H9 (cell line): ENCODE measurements at regions not wholly inside any gene's neighbourhood (a gene's known extent, or its start where the extent isn't known, plus 50 kb on each side); places are given as distances from the start of the nearest gene placed in this dataset.

Experiments used
- DNase-seq: peaks from one replicate; pipeline ENCODE4 v3.0.0-alpha.2; 2017
- H2AFZ ChIP-seq: one replicate; pipeline ENCODE4 v1.6.1; 2013; ENCODE audit warnings: mild to moderate bottlenecking, low read length, control low read depth, moderate library complexity
- H2AK5ac ChIP-seq: 2 replicates; pipeline ENCODE4 v1.6.1; 2013; ENCODE audit warnings: low read length, control low read depth, mixed read lengths; ENCODE audit not compliant: insufficient read length
- H2BK120ac ChIP-seq: one replicate; pipeline ENCODE4 v1.6.1; 2013; ENCODE audit warnings: low read depth, mild to moderate bottlenecking, low read length, control low read depth, inconsistent platforms; ENCODE audit not compliant: poor library complexity, severe bottlenecking
- H2BK12ac ChIP-seq: 2 replicates; pipeline ENCODE4 v1.6.1; 2013; ENCODE audit warnings: low read length, control low read depth, mixed read lengths, low read depth; ENCODE audit not compliant: insufficient read length
- H2BK15ac ChIP-seq: 2 replicates; pipeline ENCODE4 v1.6.1; 2013; ENCODE audit warnings: low read depth, low read length, control low read depth
- H2BK20ac ChIP-seq: one replicate; pipeline ENCODE4 v1.6.1; 2013; ENCODE audit warnings: low read depth, mild to moderate bottlenecking, low read length, control low read depth, inconsistent platforms; ENCODE audit not compliant: poor library complexity, severe bottlenecking
- H2BK5ac ChIP-seq: 2 replicates; pipeline ENCODE4 v1.6.1; 2013; ENCODE audit warnings: low read length, control low read depth, mixed read lengths; ENCODE audit not compliant: insufficient read length
- H3K14ac ChIP-seq: 2 replicates; pipeline ENCODE4 v1.6.1; 2013; ENCODE audit warnings: low read length, control low read depth; ENCODE audit not compliant: insufficient read depth
- H3K18ac ChIP-seq: 2 replicates; pipeline ENCODE4 v1.6.1; 2013; ENCODE audit warnings: low read depth, mild to moderate bottlenecking, mixed read lengths, low read length, control low read depth; ENCODE audit not compliant: insufficient read length
- H3K23ac ChIP-seq: 2 replicates; pipeline ENCODE4 v1.6.1; 2013; ENCODE audit warnings: low read length, control low read depth, mixed read lengths, low read depth; ENCODE audit not compliant: insufficient read length
- H3K23me2 ChIP-seq: 2 replicates; pipeline ENCODE4 v1.6.1; 2013; ENCODE audit warnings: low read depth, mild to moderate bottlenecking, mixed read lengths, low read length, control low read depth; ENCODE audit not compliant: insufficient read length, poor library complexity, severe bottlenecking
- H3K27ac ChIP-seq: 2 replicates; pipeline ENCODE4 v1.5.1; 2013; ENCODE audit warnings: low read length, control low read depth, mixed read lengths, low read depth; ENCODE audit not compliant: insufficient read length
- H3K27me3 ChIP-seq: 2 replicates; pipeline ENCODE4 v1.6.1; 2013; ENCODE audit warnings: low read length, control low read depth, inconsistent platforms; ENCODE audit not compliant: insufficient read depth
- H3K4ac ChIP-seq: 2 replicates; pipeline ENCODE4 v1.6.1; 2013; ENCODE audit warnings: low read depth, mild to moderate bottlenecking, control low read depth, inconsistent platforms, low read length, moderate library complexity
- H3K4me1 ChIP-seq: 2 replicates; pipeline ENCODE4 v1.6.1; 2013; ENCODE audit warnings: low read length, control low read depth, inconsistent platforms; ENCODE audit not compliant: insufficient read depth
- H3K4me2 ChIP-seq: 2 replicates; pipeline ENCODE4 v1.6.1; 2013; ENCODE audit warnings: low read length, control low read depth, mixed read lengths; ENCODE audit not compliant: insufficient read length, insufficient read depth
- H3K56ac ChIP-seq: 2 replicates; pipeline ENCODE4 v1.6.1; 2013; ENCODE audit warnings: low read depth, mild to moderate bottlenecking, mixed read lengths, low read length, control low read depth; ENCODE audit not compliant: insufficient read length
- H3K79me1 ChIP-seq: 2 replicates; pipeline ENCODE4 v1.6.1; 2013; ENCODE audit warnings: low read depth, mild to moderate bottlenecking, moderate library complexity, low read length, control low read depth, inconsistent platforms; ENCODE audit not compliant: insufficient read depth, poor library complexity, severe bottlenecking
- H3K79me2 ChIP-seq: 2 replicates; pipeline ENCODE4 v1.6.1; 2013; ENCODE audit warnings: low read length, control low read depth, inconsistent platforms; ENCODE audit not compliant: insufficient read depth
- H3K9ac ChIP-seq: 2 replicates; pipeline ENCODE4 v1.6.1; 2013; ENCODE audit warnings: low read length, control low read depth, mixed read lengths; ENCODE audit not compliant: insufficient read length; ENCODE audit errors: extremely low read depth
- H3K9me3 ChIP-seq: one replicate; pipeline ENCODE4 v1.6.1; 2013; ENCODE audit warnings: low read depth, low read length, inconsistent platforms; ENCODE audit not compliant: control insufficient read depth
- H3T11ph ChIP-seq: one replicate; pipeline ENCODE4 v1.6.1; 2013; ENCODE audit warnings: mild to moderate bottlenecking, low read length, control low read depth, inconsistent platforms
- H4K20me1 ChIP-seq: one replicate; pipeline ENCODE4 v1.6.1; 2013; ENCODE audit not compliant: control insufficient read depth, insufficient read length, insufficient read depth
- H4K5ac ChIP-seq: 2 replicates; pipeline ENCODE4 v1.6.1; 2013; ENCODE audit warnings: low read depth, mild to moderate bottlenecking, mixed read lengths, low read length, control low read depth; ENCODE audit not compliant: insufficient read length
- H4K8ac ChIP-seq: replicated peaks from 2 replicates; pipeline ENCODE4 v1.6.1; 2013; ENCODE audit warnings: low read length, control low read depth, mixed read lengths, low read depth; ENCODE audit not compliant: insufficient read length
- H4K91ac ChIP-seq: 2 replicates; pipeline ENCODE4 v1.6.1; 2013; ENCODE audit warnings: low read depth, mild to moderate bottlenecking, moderate library complexity, mixed read lengths, low read length, control low read depth; ENCODE audit not compliant: insufficient read length
- H3K27ac Mint-ChIP-seq, 3 experiments: 2 replicates in 2 of 3; 3 replicates in 1 of 3; pipeline ENCODE4 v1.8.0; 2020 to 2021; ENCODE audit warnings: mixed read lengths in 3 of 3, mild to moderate bottlenecking in 1 of 3, moderate library complexity in 1 of 3
- H3K27me3 Mint-ChIP-seq: 2 replicates; pipeline ENCODE4 v1.8.0; 2021; ENCODE audit warnings: low read depth, mild to moderate bottlenecking, moderate library complexity, mixed read lengths
- H3K36me3 Mint-ChIP-seq, 3 experiments: 2 replicates in 2 of 3; 3 replicates in 1 of 3; pipeline ENCODE4 v1.8.0; 2020 to 2021; ENCODE audit warnings: low read depth in 3 of 3, mixed read lengths in 3 of 3; ENCODE audit not compliant: insufficient read depth in 1 of 3
- H3K4me1 Mint-ChIP-seq, 2 experiments: 2 replicates each; pipeline ENCODE4 v1.8.0; 2020; ENCODE audit warnings: mixed read lengths in 2 of 2
- H3K4me3 Mint-ChIP-seq, 2 experiments: 2 replicates in 1 of 2; 3 replicates in 1 of 2; pipeline ENCODE4 v1.8.0; 2020 to 2021; ENCODE audit warnings: mild to moderate bottlenecking in 2 of 2, mixed read lengths in 2 of 2, moderate library complexity in 1 of 2
- H3K9me3 Mint-ChIP-seq, 2 experiments: 2 replicates in 1 of 2; 3 replicates in 1 of 2; pipeline ENCODE4 v1.8.0; 2020; ENCODE audit warnings: mild to moderate bottlenecking in 2 of 2, mixed read lengths in 2 of 2, moderate library complexity in 1 of 2
- WGBS: extraction: QIAGEN DNeasy Blood & Tissue Kit; methylation state at CpG from one replicate; pipeline ENCODE4 v1.1.7; 2013; ENCODE audit warnings: missing lambda C conversion rate, low lambda C conversion rate, mixed read lengths; ENCODE audit not compliant: insufficient read length; ENCODE audit errors: extremely low coverage; 5-methylcytosine and 5-hydroxymethylcytosine counted together
- TF ChIP-seq, protein P1 (sequence below): fragments of 200-600 bp; sonication (generic); conservative IDR thresholded peaks from 3 replicates; pipeline ENCODE4 v1.8.0; 2021; ENCODE audit warnings: antibody characterized with exemption, mild to moderate bottlenecking

DNA sequence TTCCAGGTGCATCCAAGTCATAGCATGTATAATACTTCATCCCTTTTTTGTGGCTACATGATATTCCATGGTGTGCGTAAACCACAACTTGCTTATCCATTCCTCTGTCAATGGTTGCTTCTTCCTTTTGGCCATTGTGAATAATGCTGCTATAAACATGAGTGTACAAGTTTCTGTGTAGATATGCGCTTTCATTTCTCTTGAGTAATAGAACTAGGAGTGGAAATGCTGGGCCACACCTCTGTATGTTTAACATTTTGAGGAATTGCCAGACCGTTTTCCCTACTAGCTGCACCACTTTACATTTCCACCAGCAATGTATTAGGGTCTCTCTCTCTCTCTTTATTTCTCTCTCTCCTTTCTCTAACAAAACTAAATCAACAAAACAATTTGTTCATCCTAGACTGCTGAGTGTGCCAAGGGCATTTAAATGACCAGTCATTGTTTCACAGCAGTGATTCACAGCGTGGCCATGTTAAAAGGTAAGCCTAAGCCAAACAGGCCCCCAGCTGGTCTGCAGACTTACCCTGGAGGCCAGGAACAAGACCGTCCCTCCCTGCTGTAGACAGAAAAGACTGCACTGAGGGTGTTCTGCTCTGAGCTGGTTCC lies 53.2 kb upstream of the LYST start:
- H3K36me3 Mint-ChIP-seq = no peaks in the 10 kb centered on the region; a peak in 1 of 7 replicates
- H3K4me1 ChIP-seq = peaks cover 2% of the 10 kb centered on the region; the same call in 1 of the 2 replicates
- no peak overlapping the region for H3K18ac ChIP-seq
- no peak overlapping the region for H4K8ac ChIP-seq
- no peak overlapping the region for H2BK20ac ChIP-seq
- peak overlapping the region; percentile 25 to 59; a peak in 4 of 5 replicates for H3K4me3 Mint-ChIP-seq
- H3K27me3 Mint-ChIP-seq = peaks cover 72% of the 10 kb centered on the region
- no CpG with 5 or more reads among the region's 5 CpGs for WGBS
- no peaks in the 10 kb centered on the region for H3K79me2 ChIP-seq
- peak; percentile 52 for DNase-seq
- H2BK15ac ChIP-seq = no peak overlapping the region
- no peak overlapping the region for H3T11ph ChIP-seq
- no peaks in the 10 kb centered on the region for H3K27me3 ChIP-seq
- no peak overlapping the region for H3K56ac ChIP-seq
- no peak overlapping the region for H2BK12ac ChIP-seq
- H3K9me3 Mint-ChIP-seq = no peaks in the 10 kb centered on the region
- TF ChIP-seq, protein P1, sequence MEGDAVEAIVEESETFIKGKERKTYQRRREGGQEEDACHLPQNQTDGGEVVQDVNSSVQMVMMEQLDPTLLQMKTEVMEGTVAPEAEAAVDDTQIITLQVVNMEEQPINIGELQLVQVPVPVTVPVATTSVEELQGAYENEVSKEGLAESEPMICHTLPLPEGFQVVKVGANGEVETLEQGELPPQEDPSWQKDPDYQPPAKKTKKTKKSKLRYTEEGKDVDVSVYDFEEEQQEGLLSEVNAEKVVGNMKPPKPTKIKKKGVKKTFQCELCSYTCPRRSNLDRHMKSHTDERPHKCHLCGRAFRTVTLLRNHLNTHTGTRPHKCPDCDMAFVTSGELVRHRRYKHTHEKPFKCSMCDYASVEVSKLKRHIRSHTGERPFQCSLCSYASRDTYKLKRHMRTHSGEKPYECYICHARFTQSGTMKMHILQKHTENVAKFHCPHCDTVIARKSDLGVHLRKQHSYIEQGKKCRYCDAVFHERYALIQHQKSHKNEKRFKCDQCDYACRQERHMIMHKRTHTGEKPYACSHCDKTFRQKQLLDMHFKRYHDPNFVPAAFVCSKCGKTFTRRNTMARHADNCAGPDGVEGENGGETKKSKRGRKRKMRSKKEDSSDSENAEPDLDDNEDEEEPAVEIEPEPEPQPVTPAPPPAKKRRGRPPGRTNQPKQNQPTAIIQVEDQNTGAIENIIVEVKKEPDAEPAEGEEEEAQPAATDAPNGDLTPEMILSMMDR = no peak
- H2BK5ac ChIP-seq = no peak overlapping the region
- H2AFZ ChIP-seq = no peak overlapping the region
- H3K4me1 Mint-ChIP-seq = peaks cover 22 to 35% of the 10 kb centered on the region in 2 experiments
- no peak overlapping the region for H3K4me2 ChIP-seq
- H4K5ac ChIP-seq = no peak overlapping the region
- H4K20me1 ChIP-seq = no peaks in the 10 kb centered on the region
- no peaks in the 10 kb centered on the region for H3K79me1 ChIP-seq
- H3K4ac ChIP-seq = no peak overlapping the region
- no peak overlapping the region for H4K91ac ChIP-seq
- H3K9ac ChIP-seq = no peak overlapping the region
- no peak overlapping the region for H2BK120ac ChIP-seq
- H3K23ac ChIP-seq = no peak overlapping the region
- H3K27ac ChIP-seq = no peak overlapping the region
- peak overlapping the region in 2 of 3 experiments; percentile 31 to 92; a peak in 4 of 7 replicates for H3K27ac Mint-ChIP-seq
- H3K9me3 ChIP-seq = no peaks in the 10 kb centered on the region
- H3K14ac ChIP-seq = no peak overlapping the region
- no peaks in the 10 kb centered on the region for H3K23me2 ChIP-seq
- H2AK5ac ChIP-seq = no peak overlapping the region
